ENCODE measurements at regions not wholly inside any gene's neighbourhood (a gene's known extent, or its start where the extent isn't known, plus 50 kb on each side); places are given as distances from the start of the nearest gene placed in this dataset.

DNA sequence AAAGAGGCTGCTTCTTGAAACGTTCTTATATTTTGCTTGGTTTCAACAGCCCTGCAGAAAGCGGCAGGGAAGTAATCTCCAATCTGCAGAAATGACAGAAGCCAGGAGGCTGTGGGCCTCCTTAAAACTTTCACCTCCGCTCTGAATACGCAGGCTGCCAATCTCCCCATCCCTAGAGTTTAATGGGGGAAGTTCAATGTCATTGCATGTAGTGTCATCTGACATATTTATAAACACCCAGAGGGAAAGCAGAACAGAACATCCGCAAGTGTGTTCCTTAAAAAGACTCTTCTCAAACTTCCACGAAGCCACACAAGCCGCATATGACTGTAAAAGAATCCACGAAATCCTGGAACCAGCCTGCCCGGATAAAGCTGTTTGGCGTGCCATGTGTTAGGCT is 148.8 kb upstream of the TBL1X start:
- TF ChIP-seq, protein P1, sequence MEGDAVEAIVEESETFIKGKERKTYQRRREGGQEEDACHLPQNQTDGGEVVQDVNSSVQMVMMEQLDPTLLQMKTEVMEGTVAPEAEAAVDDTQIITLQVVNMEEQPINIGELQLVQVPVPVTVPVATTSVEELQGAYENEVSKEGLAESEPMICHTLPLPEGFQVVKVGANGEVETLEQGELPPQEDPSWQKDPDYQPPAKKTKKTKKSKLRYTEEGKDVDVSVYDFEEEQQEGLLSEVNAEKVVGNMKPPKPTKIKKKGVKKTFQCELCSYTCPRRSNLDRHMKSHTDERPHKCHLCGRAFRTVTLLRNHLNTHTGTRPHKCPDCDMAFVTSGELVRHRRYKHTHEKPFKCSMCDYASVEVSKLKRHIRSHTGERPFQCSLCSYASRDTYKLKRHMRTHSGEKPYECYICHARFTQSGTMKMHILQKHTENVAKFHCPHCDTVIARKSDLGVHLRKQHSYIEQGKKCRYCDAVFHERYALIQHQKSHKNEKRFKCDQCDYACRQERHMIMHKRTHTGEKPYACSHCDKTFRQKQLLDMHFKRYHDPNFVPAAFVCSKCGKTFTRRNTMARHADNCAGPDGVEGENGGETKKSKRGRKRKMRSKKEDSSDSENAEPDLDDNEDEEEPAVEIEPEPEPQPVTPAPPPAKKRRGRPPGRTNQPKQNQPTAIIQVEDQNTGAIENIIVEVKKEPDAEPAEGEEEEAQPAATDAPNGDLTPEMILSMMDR (conservative IDR thresholded peaks at IDR 0.05 in 1 of 2, IDR thresholded peaks at IDR 0.05 in 1 of 2; ENCODE audit: extremely low read depth in 1 of 2, insufficient read depth in 1 of 2, low read depth in 1 of 2, low read length in 2 of 2) = no peak
- TF ChIP-seq EZH2 (IDR thresholded peaks at IDR 0.05; ENCODE audit: borderline replicate concordance, low read length) = no peak

Data from mammary epithelial cell (primary cell).